ENCODE measurements at regions not wholly inside any gene's neighbourhood (a gene's known extent, or its start where the extent isn't known, plus 50 kb on each side); places are given as distances from the start of the nearest gene placed in this dataset.

GRCh38 chr1:88284066-88284465 is 400.0 kb upstream of the PKN2 start:
- TF ChIP-seq ATF6 (CRISPR knock-in tag; IDR thresholded peaks at IDR 0.05), result no peak
- TF ChIP-seq ZNF317 (CRISPR knock-in tag; IDR thresholded peaks at IDR 0.05; ENCODE audit: borderline replicate concordance, low read depth), result no peak
- no peak for TF ChIP-seq CTCF (IDR thresholded peaks at IDR 0.05)
- TF ChIP-seq NR1H2 (CRISPR knock-in tag; IDR thresholded peaks at IDR 0.05), result no peak
- TF ChIP-seq MAX (CRISPR knock-in tag; IDR thresholded peaks at IDR 0.05), result no peak
- TF ChIP-seq ZMAT4 (CRISPR knock-in tag; IDR thresholded peaks at IDR 0.05), result no peak
- no peak for TF ChIP-seq KAT7 (CRISPR knock-in tag; IDR thresholded peaks at IDR 0.05; ENCODE audit: borderline replicate concordance)
- no peak for TF ChIP-seq ZNF512 (CRISPR knock-in tag; IDR thresholded peaks at IDR 0.05; ENCODE audit: borderline replicate concordance)
- no peak for TF ChIP-seq CBFB (CRISPR knock-in tag; IDR thresholded peaks at IDR 0.05; ENCODE audit: low read depth)
